ENCODE measurements at regions not wholly inside any gene's neighbourhood (a gene's known extent, or its start where the extent isn't known, plus 50 kb on each side); places are given as distances from the start of the nearest gene placed in this dataset.

- H3K27ac ChIP-seq, result no peak overlapping the region
- H3K27me3 ChIP-seq (ENCODE audit: insufficient read depth, low read depth), result no peaks in the 10 kb centered on the region
- H3K36me3 ChIP-seq (ENCODE audit: insufficient read depth), result no peaks in the 10 kb centered on the region
- no peaks in the 10 kb centered on the region for H3K4me1 ChIP-seq (ENCODE audit: low read depth, poor library complexity, severe bottlenecking)
- no peaks in the 10 kb centered on the region for H3K79me2 ChIP-seq (ENCODE audit: insufficient read depth, low read depth)
- H3K9ac ChIP-seq, result no peak overlapping the region
- TF ChIP-seq, protein P1, sequence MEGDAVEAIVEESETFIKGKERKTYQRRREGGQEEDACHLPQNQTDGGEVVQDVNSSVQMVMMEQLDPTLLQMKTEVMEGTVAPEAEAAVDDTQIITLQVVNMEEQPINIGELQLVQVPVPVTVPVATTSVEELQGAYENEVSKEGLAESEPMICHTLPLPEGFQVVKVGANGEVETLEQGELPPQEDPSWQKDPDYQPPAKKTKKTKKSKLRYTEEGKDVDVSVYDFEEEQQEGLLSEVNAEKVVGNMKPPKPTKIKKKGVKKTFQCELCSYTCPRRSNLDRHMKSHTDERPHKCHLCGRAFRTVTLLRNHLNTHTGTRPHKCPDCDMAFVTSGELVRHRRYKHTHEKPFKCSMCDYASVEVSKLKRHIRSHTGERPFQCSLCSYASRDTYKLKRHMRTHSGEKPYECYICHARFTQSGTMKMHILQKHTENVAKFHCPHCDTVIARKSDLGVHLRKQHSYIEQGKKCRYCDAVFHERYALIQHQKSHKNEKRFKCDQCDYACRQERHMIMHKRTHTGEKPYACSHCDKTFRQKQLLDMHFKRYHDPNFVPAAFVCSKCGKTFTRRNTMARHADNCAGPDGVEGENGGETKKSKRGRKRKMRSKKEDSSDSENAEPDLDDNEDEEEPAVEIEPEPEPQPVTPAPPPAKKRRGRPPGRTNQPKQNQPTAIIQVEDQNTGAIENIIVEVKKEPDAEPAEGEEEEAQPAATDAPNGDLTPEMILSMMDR (conservative IDR thresholded peaks at IDR 0.05; ENCODE audit: low read depth, low read length), result no peak
- H3K4me3 ChIP-seq (IDR thresholded peaks at IDR 0.05; ENCODE audit: insufficient read depth, low read depth, low read length), result no peak overlapping the region
- H2AFZ ChIP-seq (ENCODE audit: low read depth), result no peak overlapping the region
- no peak overlapping the region for H3K4me2 ChIP-seq
- no peaks in the 10 kb centered on the region for H4K20me1 ChIP-seq (ENCODE audit: insufficient read depth)
These were observed 669.9 kb downstream of the SLC16A7 start for GRCh38 chr12:60265741-60266140.

DNA sequence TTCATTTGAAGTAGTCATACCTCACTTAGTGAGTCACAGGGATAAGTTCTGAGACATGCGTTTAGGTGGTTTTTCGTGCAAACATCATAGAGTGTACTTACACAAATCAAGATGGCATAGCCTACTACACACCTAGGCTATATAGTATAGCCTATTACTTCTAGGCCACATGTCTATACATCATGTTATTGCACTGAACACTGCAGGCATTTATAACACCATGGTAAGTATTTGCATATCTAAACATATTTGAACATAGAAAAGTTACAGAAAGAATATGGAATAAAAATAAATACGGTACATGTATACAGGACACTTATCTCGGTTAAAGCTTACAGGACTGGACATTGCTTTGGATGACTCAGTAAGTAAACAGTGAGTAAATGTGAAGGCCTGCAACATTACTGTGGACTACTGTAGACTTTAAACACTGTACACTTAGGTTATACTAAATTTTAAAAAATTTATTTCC is 670.6 kb downstream of the SLC16A7 start:
- Histone ChIP-seq H3K4me2 (no peak overlapping the region), H3K27ac (no peak overlapping the region), H3K9ac (no peak overlapping the region), H3K4me1 (ENCODE audit: low read depth, poor library complexity, severe bottlenecking) (no peaks in the 10 kb centered on the region), H3K27me3 (ENCODE audit: insufficient read depth, low read depth) (no peaks in the 10 kb centered on the region), H2AFZ (ENCODE audit: low read depth) (no peak overlapping the region), H4K20me1 (ENCODE audit: insufficient read depth) (no peaks in the 10 kb centered on the region), H3K4me3 (IDR thresholded peaks at IDR 0.05; ENCODE audit: insufficient read depth, low read depth, low read length) (no peak overlapping the region), H3K36me3 (ENCODE audit: insufficient read depth) (no peaks in the 10 kb centered on the region), H3K79me2 (ENCODE audit: insufficient read depth, low read depth) (no peaks in the 10 kb centered on the region)
- TF ChIP-seq, protein P1 (conservative IDR thresholded peaks at IDR 0.05; ENCODE audit: low read depth, low read length), result no peak

DNA sequence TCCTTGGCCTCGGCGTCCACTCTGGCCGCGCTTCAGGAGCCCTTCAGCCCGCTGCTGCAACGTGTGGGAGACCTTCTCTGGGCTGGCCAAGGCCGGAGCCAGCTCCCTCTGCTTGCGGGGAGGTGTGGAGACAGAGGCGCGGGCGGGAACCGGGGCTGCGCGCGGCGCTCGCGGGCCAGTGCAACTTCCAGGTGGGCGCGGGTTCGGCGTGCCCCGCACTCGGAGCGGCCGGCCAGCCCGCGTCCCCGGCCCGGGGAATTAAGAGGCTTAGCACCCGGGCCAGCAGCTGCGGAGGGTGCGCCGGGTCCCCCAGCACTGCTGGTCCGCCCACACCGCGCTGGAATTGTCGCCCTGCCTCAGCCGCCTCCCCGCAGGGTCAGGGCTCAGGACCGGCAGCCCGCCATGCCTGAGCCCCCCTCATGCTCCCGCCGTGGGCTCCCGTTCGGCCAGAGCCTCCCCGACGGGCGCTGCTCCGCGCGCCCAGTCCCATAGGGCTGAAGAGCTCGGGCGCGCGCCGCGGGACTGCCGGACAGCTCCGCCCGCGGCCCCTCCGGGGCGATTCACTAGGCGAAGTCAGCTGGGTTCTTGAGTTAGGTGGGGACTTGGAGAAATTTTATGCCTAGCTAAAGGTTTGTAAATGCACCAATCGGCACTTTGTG is 673.9 kb downstream of the SLC16A7 start:
- Histone ChIP-seq H3K4me3 (IDR thresholded peaks at IDR 0.05; ENCODE audit: insufficient read depth, low read depth, low read length) (no peak overlapping the region), H2AFZ (ENCODE audit: low read depth) (no peak overlapping the region), H3K4me2 (no peak overlapping the region), H3K27me3 (ENCODE audit: insufficient read depth, low read depth) (no peaks in the 10 kb centered on the region), H3K4me1 (ENCODE audit: low read depth, poor library complexity, severe bottlenecking) (no peaks in the 10 kb centered on the region), H3K9ac (no peak overlapping the region), H4K20me1 (ENCODE audit: insufficient read depth) (no peaks in the 10 kb centered on the region), H3K27ac (no peak overlapping the region), H3K79me2 (ENCODE audit: insufficient read depth, low read depth) (no peaks in the 10 kb centered on the region), H3K36me3 (ENCODE audit: insufficient read depth) (no peaks in the 10 kb centered on the region)
- TF ChIP-seq, protein P1 (conservative IDR thresholded peaks at IDR 0.05; ENCODE audit: low read depth, low read length), result no peak

DNA sequence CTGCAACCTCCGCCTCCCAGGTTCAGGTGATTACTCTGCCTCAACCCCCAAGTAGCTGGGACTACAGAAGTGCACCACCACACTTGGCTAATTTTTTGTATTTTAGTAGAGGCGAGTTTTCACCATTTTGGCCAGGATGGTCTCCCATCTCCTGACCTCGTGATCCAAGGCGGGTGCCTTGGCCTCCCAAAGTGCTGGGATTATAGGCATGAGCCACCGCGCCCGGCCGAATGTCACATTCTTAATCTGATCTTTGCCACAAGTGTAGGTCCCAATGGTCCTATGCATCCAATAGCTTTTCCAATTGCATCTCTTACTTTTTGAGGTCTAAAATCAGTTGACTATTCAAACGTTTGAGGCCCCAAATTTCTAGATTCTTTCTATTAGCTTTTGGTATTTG is 676.0 kb downstream of the SLC16A7 start:
- Histone ChIP-seq H3K27ac (no peak overlapping the region), H3K79me2 (ENCODE audit: insufficient read depth, low read depth) (no peaks in the 10 kb centered on the region), H3K4me2 (no peak overlapping the region), H3K9ac (no peak overlapping the region), H3K36me3 (ENCODE audit: insufficient read depth) (no peaks in the 10 kb centered on the region), H3K4me3 (IDR thresholded peaks at IDR 0.05; ENCODE audit: insufficient read depth, low read depth, low read length) (no peak overlapping the region), H4K20me1 (ENCODE audit: insufficient read depth) (no peaks in the 10 kb centered on the region), H3K27me3 (ENCODE audit: insufficient read depth, low read depth) (no peaks in the 10 kb centered on the region), H3K4me1 (ENCODE audit: low read depth, poor library complexity, severe bottlenecking) (no peaks in the 10 kb centered on the region), H2AFZ (ENCODE audit: low read depth) (no peak overlapping the region)
- TF ChIP-seq, protein P1 (conservative IDR thresholded peaks at IDR 0.05; ENCODE audit: low read depth, low read length), result no peak
